GM19468 (cell line): ENCODE measurements at regions not wholly inside any gene's neighbourhood (a gene's known extent, or its start where the extent isn't known, plus 50 kb on each side); places are given as distances from the start of the nearest gene placed in this dataset.

Experiments used
- ATAC-seq: cut with Tn5 transposase; IDR thresholded peaks from one replicate; pipeline ENCODE4 v1.9.1; 2021; ENCODE audit warnings: mild to moderate bottlenecking, moderate library complexity, moderate number of reproducible peaks; ENCODE audit not compliant: unreplicated experiment; ENCODE audit errors: extremely low read depth

DNA sequence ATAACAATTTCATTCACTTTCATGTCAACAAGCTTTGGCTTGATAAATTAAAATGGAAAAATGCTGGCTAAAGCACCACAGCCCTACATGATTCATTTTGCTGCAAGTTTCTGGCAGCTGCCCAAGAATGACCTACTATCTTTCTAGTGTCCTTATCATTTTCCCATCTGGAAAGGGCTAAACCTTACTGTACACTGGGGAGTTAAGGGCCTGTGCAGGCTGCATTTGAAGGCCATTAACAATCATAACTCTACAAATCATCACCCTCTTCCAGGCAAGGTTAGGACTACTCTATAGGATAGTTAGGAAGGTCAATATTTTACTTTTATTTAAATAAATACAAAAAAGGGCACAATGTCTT is 579.7 kb upstream of the ZNF608 start:
- ATAC-seq: no peak

DNA sequence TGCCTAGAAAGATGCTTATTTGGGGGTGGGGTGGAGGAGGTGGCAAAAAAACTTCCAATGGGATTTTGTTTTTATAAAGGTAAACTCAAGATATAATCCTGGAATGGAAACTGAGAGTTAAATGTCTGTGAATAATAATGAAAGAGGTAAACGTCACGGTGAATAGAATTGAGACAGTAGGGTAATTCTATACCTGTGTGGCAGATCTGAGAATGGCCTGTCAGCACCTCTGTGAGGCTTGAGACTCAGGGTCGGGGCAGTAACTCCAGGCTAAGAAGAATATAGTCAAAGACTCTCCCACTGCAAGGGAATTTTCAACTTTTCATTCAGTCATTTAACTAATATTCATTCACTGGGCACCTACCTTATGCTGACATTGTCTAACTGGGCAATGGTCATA is 581.2 kb upstream of the ZNF608 start:
- ATAC-seq: no peak

DNA sequence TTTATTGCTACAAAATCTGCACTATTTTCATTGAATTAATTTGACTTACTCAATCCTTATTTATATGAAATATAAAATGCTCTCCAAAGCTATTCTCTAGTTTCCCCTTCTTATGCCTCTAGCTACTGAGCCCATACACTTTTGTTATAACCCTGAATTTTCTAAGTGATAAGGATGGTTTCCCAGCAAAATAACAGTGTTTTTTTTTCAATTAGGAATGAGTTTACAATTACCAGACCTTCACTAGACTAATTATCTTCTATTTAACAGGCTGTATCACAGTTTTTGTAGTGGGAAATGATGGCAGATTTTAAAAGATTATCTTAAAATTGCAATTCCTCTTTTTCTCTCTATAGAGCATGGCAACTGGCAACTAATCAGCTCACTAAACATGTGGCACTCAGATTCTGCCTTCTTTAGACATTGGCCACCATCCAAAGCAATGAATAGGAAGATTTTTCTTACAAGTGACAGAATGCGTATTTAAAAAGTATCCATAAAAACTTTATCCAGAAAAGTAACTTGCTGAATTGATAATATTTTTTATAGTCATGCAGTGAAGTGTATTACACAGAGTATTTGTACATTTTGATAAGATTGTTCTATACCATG is 585.7 kb upstream of the ZNF608 start:
- ATAC-seq: no peak

DNA sequence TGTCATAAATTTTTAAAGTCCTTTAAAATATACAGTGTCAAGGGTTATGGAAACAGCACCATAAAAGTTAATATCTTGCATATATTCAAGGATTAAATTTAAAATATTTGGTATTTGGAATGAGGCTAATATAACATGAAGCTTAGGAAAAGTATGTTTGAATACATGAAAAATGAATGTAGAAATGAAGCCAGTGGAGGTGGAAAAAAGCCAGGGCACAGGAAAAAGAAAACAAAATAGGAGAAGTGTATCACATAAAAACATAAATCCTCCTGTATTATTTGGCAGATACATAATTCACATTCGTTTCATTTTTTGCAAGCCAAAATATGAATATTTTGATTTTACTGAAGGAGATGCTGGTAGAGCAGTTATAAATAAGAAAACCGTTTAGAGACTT is 587.0 kb upstream of the ZNF608 start:
- no peak for ATAC-seq

DNA sequence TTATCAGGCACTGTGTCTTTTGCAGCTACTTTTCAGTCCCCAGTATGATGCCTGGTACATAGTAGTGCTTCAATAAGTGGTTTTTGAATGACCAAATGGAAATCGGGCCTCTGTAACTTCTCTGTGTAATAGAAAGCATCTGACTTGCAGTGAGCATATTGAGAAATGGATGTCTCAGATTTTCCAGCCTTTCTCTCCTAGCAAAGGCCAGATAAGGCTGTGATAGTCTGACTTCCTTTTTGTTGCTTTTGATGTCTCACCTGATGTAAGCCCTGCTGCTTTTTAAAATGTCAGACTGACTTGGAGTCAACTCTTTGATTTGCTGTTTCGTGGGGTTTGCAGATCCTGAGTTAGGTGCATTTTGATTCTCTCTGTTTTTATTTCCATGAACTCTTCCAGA is 590.0 kb upstream of the ZNF608 start:
- ATAC-seq: no peak

DNA sequence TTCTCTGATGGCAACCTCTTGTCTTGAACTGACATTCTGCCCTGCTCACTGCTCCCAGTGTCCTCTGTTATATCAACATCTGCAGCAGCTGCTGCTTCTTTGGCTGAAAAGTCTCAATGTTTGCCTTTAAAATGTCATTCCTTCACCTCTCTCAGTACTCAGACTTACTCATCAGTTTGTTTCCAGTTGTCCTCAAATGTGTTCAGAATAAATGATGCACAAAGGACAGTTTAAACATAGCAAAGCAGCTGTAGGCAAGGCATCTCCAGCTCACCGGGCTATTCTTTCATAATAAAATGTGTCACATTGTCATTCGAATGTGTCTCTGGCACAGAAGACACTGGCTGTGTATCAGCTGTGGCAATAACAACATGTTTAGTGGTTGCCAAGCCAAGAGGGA is 590.9 kb upstream of the ZNF608 start:
- no peak for ATAC-seq

DNA sequence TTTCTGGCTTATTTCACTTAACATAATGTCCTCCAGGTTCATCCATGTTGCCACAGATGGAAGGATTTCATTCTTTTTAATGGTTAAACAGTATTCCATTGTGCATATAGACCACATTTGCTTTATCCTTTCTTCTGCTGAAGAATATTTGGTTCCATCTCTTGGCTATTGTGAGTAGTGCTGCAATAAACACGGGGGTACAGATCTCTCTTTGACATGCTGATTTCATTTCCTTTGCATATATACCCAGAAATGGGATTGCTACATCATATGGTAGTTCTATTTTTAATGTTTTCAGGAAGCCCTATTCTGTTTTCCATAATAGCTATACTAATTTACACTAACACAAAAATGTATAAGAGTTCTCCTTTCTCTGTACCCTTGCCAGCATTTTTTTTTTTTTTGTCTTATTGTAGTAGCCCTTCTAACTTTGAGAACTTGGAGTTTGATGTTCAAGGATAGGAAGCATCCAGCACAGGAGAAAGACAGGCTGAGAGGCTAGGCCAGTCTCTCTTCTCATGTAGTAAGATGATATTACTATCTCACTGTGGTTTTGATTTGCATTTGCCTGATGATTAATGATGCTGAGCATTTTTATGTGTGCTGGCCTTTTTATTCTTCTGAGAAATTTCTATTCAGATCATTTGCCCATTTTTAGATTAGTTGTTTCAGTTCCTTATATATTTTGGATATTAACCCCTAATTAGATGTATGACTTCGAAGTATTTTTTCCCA is 592.2 kb upstream of the ZNF608 start:
- no peak for ATAC-seq

DNA sequence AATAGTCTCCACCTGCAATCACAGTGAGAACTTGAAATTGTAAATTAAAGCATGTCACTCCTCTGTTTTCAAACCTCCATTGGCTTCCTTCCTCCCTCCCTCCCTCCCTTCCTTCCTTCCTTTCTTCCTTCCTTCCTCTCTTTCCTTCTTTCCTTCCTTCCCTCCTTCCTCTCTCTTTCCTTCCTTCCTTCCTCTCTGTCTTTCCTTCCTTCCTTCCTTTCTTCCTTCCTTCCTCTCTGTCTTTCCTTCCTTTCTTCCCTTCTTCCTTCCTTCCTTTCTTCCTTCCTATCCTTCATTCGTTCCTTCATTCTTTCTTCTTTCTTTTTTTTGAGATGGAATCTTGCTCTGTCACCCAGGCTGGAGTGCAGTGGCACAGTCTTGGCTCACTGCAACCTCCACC is 595.0 kb upstream of the ZNF608 start:
- ATAC-seq: no peak

DNA sequence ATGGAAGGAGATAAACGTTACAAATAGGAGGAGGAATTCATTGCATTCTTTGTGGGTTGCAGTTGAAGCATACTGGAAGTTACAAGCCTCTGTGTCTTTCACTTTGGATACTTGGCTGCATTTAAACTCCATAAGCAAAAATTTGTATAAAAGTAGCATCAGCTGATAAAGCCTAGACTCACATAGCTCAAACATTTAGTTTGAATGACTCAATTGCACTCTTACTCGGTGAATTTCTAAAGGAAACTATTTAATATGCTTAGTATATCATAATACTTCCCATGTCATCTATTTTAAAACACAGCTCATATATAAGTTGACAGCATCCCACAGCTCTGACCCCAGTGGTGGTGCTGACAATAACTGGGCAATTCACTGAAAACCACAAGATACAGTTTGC is 596.6 kb upstream of the ZNF608 start:
- ATAC-seq: no peak

DNA sequence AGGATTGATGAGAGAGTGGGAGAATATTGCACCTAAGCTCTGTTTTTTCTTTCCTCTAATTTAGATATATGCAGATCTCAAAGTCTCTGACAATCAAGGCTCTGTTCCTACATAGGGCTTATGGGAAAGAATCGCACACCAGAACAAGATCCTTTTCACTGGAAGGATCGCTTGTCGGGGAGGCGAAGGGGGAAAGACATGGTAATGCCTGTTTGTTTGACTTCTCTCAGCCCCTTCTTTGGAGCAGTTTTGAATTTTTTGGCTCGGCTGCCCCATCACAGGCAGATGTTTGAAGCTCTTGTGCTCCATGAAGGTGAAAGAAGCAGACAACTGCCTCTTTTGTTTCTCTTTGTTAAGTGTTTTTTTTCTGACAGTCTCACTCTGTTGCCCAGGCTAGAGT is 599.9 kb upstream of the ZNF608 start:
- ATAC-seq: no peak

DNA sequence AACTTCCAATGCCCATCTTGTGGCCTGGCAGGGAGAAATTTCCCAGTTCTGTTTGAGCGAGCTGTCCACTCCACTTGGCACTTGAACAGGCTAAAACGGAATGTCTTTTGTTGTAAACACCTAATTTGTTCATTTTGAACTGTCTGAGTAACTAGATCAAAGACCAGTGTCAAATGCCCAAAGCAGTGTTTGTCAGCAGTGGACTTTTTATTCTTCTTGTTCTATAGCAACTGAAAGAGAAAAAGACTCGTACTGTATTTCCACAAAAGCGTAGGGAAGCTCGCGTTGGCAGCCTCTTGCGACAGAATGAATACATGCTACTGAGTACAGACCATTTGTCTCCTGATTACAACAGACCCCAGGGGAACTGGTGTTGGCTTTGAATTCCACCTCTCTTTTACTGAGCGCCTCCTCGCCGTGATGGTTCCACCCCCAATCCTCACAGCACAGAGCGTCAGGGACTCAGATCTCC is 601.8 kb upstream of the ZNF608 start:
- no peak for ATAC-seq

DNA sequence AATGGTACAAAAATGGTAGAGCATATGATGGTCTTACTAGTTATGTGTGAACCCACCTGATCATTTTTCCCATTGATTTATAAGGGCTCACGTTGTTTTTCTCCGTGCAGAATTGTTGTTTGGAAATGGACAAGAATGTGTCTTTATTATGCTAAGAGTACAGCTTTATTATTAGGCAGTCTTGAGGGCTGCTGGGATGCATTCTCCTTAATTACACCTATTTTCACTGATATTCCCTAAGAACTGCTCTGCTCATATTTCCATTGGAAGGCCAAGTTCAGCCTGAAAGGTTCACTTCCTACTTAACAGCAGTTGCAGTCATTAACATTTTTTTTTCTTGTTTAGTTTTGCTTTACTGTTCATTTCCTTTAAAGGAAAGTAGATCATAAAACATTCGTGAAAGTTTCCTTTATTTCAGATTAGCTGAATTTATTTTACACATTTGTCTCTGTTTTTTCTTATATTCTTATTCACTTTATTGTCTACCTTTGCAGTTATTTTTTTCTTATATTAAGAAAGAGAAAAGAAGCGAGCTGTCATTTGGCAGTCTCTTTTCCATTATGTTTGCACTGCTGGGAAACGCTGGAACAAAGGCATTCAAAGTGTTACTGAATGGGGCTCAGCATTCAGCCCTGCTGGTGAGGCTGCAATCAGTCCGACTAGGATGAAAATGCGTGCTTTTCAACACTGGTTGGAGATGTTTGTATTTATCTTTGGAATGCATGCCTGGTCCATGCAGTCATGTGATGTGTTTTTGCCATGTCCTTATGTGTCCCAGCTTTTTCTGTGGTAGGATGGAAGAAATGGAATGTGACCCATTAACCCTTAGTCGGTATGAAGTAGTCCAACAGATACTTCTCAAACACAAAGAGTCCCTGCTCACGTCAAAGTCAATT is 602.7 kb upstream of the ZNF608 start:
- ATAC-seq: no peak

DNA sequence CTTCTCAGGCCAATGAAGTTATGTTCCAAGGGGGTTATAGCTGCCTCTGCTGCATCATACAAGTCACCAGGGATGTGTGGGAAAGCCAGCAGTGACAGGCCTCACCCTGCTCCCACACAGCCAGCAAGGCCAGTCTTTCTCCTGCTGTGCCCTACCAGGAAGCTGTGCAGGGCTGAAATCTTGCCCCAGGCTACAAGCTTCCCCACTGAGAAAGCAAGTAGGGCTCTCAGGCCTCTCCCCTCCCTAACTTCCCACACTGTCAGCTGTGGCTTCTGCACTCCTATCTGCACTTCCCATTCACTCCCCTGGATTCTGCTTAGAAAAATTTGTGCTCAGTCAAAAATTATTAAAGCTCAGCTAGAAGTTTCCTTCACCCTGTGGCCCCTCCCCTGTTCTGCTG is 611.2 kb upstream of the ZNF608 start:
- ATAC-seq: no peak

DNA sequence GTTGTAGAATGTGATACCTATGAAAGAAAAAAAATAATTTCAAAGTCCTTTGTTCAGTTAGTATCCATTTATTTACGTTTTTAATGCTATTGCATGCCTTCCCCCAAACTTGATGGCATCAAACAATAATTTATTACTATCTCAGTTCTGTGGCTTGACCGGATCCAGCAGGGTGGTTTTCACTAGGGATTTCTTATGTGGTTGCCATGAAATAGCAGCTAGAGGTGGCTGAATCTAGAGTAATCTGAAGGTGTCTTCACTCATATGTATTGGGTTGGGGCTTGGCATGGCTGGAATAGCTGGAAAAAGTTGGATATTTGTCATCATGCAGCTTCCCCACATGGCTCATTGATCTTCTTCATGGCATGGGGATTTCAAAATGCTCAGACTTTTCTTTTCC is 619.3 kb upstream of the ZNF608 start:
- no peak for ATAC-seq

DNA sequence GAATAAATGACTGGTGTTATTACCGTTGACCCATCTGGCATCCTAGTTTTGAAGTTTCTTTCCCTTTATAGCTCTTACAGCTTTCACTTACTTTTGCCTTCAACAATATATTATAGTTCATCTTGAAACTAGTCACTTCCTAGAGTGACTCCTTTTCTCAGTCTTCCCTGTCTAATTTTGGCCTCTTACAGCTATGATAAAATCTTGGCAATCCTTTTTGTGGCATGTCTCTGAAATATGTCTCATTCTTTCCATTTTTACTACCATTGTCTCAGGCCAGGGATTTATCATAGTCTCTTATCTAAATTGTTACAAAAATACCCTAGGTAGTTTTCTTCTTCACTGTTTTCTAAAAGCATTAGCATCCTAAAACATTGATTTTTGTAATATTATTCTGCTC is 621.3 kb upstream of the ZNF608 start:
- ATAC-seq: no peak

DNA sequence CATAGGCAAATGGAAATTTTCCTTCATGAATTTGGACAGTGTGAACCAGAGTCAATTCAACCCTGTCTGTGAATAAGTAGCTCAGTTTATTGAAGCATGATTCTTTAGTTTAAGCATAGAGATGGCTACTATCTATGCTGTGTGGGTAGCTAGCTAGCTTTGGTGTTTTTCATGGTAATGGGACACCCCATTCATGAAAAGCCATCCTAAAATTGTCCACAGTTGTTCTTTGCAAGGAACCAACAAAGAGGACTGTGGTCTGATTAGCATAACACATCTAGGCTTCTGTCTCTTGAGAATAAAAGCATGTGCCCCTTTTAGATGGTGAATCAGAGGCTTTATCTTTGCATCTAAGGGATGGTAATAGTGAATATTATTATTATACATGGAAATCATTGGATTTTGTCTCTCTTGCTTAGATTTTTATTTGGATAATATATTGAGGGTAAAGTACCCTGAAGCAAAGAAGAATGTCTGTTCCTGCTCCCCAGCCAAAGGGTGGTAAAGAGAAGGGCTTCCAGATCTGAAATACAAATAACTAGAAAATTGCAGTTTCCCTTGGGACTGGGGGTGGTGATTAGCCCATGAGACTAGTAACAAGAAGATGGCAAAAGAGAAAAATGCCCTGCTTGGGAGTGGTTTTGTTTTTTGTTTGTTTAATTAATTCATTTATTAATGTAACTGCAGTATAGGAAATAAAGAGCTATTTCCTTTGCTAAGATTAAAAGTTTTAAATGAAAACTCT is 624.2 kb upstream of the ZNF608 start:
- no peak for ATAC-seq

DNA sequence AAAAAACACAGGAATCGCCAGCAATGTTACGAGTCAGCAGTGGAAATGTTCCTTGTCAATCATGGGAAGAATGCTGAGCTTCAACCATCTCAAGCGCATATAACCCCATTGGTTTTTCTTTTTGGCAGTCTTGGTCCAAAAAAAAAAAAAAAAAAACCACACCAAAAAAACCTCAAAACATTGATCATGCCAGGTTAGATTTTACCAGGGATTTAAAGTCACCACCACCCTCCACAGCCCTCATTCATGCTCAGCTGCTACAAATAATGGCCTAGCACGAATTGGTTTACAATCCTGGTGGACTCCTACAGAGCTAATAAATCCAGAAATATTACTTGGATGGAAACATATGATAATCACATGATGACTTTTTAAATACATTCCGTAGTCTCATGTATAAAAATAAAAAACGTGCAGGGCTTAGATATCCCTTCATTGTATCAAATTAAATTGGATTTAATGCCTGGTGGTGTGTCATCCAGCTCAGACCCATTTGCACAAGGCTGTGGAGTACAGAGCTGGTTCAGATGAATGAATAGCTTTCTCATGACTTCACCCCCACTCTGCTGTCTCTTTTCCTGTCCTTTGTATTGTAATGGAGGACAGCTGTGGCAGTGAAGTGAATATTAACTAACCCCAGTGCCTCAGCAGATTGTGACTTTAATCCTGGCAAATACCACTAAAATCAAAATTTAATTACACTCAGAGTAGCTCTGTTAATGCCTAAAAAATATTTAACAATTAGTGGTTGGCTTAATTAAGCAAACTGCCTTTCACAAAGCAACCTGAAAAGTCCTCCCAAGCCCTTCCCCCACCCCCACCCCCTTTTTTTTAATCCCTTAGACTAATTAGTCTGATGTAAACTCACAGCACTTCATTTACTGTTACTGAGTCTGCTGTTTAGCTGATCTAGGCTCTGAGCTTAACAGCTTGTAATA is 626.5 kb upstream of the ZNF608 start:
- ATAC-seq: no peak

DNA sequence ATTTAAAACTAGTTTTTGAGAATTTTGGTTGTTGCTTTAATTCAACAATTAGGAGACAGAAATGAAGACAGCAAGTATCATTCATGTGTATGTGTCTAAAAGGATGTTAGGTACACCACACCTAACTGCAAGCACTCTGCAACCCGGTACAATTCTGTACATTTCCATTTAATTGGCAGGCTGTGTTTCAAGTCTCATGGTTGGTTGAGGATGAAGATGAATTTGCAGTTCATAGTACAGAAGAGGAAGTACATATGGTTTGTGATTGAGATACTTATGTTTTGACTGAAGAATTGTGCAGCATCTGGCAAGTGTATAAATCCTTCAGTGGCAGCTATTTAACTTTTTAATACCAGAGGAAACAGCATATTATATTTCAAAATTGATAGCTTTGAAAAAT is 628.7 kb upstream of the ZNF608 start:
- ATAC-seq: no peak

DNA sequence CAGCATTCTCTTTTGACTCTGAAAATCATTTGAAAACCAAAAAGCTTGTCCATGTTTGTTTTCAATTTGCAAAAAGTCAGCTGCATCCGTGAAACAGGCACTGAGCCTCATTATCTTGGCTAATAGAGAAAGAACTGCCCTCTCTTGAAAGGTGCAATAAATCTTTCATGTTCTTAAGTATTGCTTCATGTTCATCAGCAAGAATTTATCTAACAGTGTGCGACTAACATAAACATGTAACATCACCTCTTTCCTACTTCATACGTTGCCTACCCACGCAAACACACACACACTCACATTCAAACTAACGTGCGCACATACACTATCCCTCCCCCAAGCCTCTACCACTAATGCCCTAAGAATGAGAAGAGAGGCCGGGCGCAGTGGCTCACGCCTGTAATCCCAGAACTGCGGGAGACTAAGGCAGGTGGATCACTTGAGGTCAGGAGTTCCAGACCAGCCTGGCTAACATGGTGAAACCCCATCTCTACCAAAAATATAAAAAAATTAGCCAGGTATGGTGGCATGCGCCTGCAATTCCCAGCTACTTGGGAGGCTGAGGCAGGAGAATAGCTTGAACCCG is 629.7 kb upstream of the ZNF608 start:
- ATAC-seq: no peak
